ENCODE measurements at regions not wholly inside any gene's neighbourhood (a gene's known extent, or its start where the extent isn't known, plus 50 kb on each side); places are given as distances from the start of the nearest gene placed in this dataset.

- no peak overlapping the region for H3K4me3 ChIP-seq
- H3K36me3 ChIP-seq (replicated peaks), result no peaks in the 10 kb centered on the region
- DNase-seq (ENCODE audit: low spot score in 2 of 2), result no peak
- H3K4me1 ChIP-seq, result no peaks in the 10 kb centered on the region
- H3K27me3 ChIP-seq (ENCODE audit: low read depth), result no peaks in the 10 kb centered on the region
- in situ Hi-C loops (cut with MboI; ENCODE audit: low sequenced_read_pairs), result no loop called here
- H3K9me3 ChIP-seq, result no peaks in the 10 kb centered on the region
Measured at GRCh38 chr7:28270536-28270935, 89.9 kb upstream of the JAZF1 start.

GRCh38 chr7:28272461-28272877 lies 91.9 kb upstream of the JAZF1 start:
- in situ Hi-C loops (cut with MboI; ENCODE audit: low sequenced_read_pairs), result no loop called here
- Histone ChIP-seq H3K36me3 (replicated peaks) (no peaks in the 10 kb centered on the region), H3K9me3 (no peaks in the 10 kb centered on the region), H3K4me3 (no peak overlapping the region), H3K27me3 (ENCODE audit: low read depth) (no peaks in the 10 kb centered on the region), H3K4me1 (no peaks in the 10 kb centered on the region)
- peak; percentile 50 to 70 for DNase-seq (ENCODE audit: low spot score in 2 of 2)

DNA sequence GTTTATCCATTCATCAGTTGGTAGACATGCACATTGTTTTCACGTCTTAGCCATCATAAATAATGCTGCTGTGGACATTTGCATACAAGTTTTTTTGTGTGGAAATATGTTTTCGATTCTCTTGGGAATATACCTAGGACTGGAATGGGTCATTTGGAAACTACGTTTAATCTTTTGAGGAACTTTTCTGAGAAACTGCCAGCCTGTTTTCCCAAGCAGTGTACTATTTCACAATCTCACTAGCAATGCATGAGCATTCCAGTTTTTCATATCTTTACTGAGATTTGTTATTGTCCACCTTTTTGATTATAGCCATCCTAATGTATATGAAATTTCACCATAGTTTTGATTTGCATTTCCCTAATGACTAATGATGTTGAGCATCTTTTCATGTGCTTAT lies 95.7 kb upstream of the JAZF1 start:
- in situ Hi-C loops (cut with MboI; ENCODE audit: low sequenced_read_pairs), result no loop called here
- DNase-seq (ENCODE audit: low spot score in 2 of 2), result no peak
- Histone ChIP-seq H3K27me3 (ENCODE audit: low read depth) (no peaks in the 10 kb centered on the region), H3K4me1 (no peaks in the 10 kb centered on the region), H3K4me3 (no peak overlapping the region), H3K36me3 (replicated peaks) (no peaks in the 10 kb centered on the region), H3K9me3 (no peaks in the 10 kb centered on the region)

DNA sequence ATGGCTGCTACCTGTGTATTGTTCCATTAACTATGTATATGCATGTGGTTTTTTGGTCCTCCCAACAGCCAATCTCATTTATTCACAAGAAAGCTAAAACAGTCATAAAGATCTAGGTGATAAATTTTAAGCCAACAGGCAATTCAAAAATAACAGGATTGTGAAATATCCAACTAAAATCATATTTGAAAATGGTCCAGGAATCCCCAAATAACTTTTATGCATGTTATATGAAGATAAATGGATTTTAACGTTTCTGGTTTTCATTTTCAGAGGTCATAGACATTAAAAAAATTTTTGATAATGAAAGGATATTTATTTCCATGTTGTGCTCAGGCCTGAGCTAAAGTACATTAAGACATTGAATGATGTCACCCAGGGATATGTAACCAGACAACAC lies 96.8 kb upstream of the JAZF1 start:
- no peaks in the 10 kb centered on the region for H3K27me3 ChIP-seq (ENCODE audit: low read depth)

DNA sequence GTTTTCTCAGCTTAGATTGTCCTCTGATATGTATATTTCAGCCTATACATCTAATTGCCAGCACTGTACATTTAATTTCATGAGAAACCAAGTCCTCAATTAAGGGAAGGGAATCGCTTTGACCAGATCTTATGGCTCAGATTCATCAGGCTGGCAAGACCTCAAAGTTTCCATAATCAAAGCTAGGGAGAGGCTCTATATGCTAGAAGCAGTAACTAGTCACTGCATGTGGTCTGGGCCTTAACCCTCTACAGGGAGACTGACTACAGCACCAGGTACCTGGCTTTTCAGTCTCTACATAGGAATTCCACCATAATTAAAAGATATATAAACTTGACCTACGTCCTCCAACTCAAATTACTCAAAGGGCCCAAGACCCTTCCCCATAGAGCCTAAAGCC lies 97.4 kb upstream of the JAZF1 start:
- Histone ChIP-seq H3K4me3 (no peak overlapping the region), H3K36me3 (replicated peaks) (no peaks in the 10 kb centered on the region), H3K4me1 (no peaks in the 10 kb centered on the region), H3K27me3 (ENCODE audit: low read depth) (no peaks in the 10 kb centered on the region), H3K9me3 (no peaks in the 10 kb centered on the region)
- no peak for DNase-seq (ENCODE audit: low spot score in 2 of 2)
- in situ Hi-C loops (cut with MboI; ENCODE audit: low sequenced_read_pairs), result no loop called here

More for the DNA sequence above, 96.8 kb upstream of the JAZF1 start:
- no peak overlapping the region for H3K4me3 ChIP-seq
- H3K4me1 ChIP-seq, result no peaks in the 10 kb centered on the region
- in situ Hi-C loops (cut with MboI; ENCODE audit: low sequenced_read_pairs), result no loop called here
- H3K36me3 ChIP-seq (replicated peaks), result no peaks in the 10 kb centered on the region
- no peak for DNase-seq (ENCODE audit: low spot score in 2 of 2)
- no peaks in the 10 kb centered on the region for H3K9me3 ChIP-seq

- no peak overlapping the region for H3K4me3 ChIP-seq
- H3K4me1 ChIP-seq, result no peaks in the 10 kb centered on the region
- DNase-seq (ENCODE audit: low spot score in 2 of 2), result no peak
- H3K27me3 ChIP-seq (ENCODE audit: low read depth), result no peaks in the 10 kb centered on the region
- in situ Hi-C loops (cut with MboI; ENCODE audit: low sequenced_read_pairs), result no loop called here
- H3K9me3 ChIP-seq, result no peaks in the 10 kb centered on the region
- no peaks in the 10 kb centered on the region for H3K36me3 ChIP-seq (replicated peaks)
Measured at GRCh38 chr7:28280516-28280915, 99.9 kb upstream of the JAZF1 start.

- Histone ChIP-seq H3K4me3 (no peak overlapping the region), H3K4me1 (peaks cover 12% of the 10 kb centered on the region), H3K36me3 (replicated peaks) (no peaks in the 10 kb centered on the region), H3K27me3 (ENCODE audit: low read depth) (no peaks in the 10 kb centered on the region), H3K9me3 (no peaks in the 10 kb centered on the region)
- in situ Hi-C loops (cut with MboI; ENCODE audit: low sequenced_read_pairs), result no loop called here
- no peak for DNase-seq (ENCODE audit: low spot score in 2 of 2)
Measured at GRCh38 chr7:28290496-28290895, 109.9 kb upstream of the JAZF1 start.

DNA sequence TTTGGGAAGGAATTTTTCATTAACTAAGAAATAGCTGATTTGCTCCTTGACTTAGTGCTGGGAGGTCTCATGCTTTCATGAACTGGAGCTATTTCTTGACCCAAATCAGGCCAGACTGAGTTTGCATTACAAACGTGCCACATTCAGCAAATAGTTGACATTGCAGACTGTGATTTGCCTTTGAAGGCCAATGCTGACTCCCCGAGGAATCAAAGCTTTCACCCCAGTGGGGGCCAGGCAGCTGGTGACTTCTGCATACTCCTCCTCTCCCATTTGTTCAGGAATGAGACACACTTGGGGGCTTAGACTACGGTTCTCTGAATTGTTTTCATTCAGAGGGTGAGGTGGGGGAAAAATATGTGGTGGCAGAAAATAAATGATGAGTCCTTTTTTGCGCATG lies 111.0 kb upstream of the JAZF1 start:
- H3K9me3 ChIP-seq, result no peaks in the 10 kb centered on the region
- H3K27me3 ChIP-seq (ENCODE audit: low read depth), result no peaks in the 10 kb centered on the region
- no peaks in the 10 kb centered on the region for H3K36me3 ChIP-seq (replicated peaks)
- in situ Hi-C loops (cut with MboI; ENCODE audit: low sequenced_read_pairs), result no loop called here
- peak in 1 of 2 experiments; percentile 15 for DNase-seq (ENCODE audit: low spot score in 2 of 2)
- peaks cover 12% of the 10 kb centered on the region for H3K4me1 ChIP-seq
- H3K4me3 ChIP-seq, result no peak overlapping the region

DNA sequence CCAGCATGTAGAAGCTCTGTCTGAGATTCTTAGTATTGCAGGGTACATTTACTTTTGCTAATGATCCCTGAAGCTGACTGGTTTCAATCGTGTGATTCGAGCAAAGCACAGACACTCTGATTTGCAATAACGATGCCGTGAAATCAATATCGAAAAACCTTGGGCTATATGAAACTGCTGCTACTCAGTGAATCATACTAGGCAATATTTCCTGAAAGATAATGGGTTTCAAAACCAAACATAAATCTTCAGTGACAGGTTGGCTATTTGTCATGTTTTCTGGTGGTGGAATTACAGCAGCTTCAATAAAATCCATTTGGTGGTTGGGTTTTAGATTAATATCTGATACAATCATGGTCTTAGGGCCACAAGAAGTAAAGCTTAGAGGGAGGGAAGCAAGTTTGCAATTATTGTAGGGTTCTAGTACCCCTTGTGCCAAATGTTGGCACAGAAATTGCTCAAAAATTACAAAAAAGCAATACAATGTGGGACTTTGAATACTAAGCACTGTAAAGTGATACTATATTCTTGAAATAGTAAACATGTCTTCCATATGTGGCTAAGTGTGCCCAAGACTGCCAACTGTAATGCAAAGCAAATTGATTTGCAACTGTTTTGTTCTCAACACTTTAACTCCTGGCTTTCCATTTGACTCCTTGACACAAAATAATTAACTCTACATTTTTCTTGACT lies 112.4 kb upstream of the JAZF1 start:
- H3K36me3 ChIP-seq (replicated peaks), result no peaks in the 10 kb centered on the region
- DNase-seq (ENCODE audit: low spot score in 2 of 2), result no peak
- no peak overlapping the region for H3K4me3 ChIP-seq
- in situ Hi-C loops (cut with MboI; ENCODE audit: low sequenced_read_pairs), result no loop called here
- peaks cover 12% of the 10 kb centered on the region for H3K4me1 ChIP-seq
- H3K27me3 ChIP-seq (ENCODE audit: low read depth), result no peaks in the 10 kb centered on the region
- no peaks in the 10 kb centered on the region for H3K9me3 ChIP-seq

- Histone ChIP-seq H3K4me1 (peaks cover 12% of the 10 kb centered on the region), H3K4me3 (no peak overlapping the region), H3K27me3 (ENCODE audit: low read depth) (no peaks in the 10 kb centered on the region), H3K36me3 (replicated peaks) (no peaks in the 10 kb centered on the region), H3K9me3 (no peaks in the 10 kb centered on the region)
- in situ Hi-C loops (cut with MboI; ENCODE audit: low sequenced_read_pairs), result no loop called here
- peak; percentile 14 to 60 for DNase-seq (ENCODE audit: low spot score in 2 of 2)
Measured at GRCh38 chr7:28293527-28293835, 112.9 kb upstream of the JAZF1 start.

DNA sequence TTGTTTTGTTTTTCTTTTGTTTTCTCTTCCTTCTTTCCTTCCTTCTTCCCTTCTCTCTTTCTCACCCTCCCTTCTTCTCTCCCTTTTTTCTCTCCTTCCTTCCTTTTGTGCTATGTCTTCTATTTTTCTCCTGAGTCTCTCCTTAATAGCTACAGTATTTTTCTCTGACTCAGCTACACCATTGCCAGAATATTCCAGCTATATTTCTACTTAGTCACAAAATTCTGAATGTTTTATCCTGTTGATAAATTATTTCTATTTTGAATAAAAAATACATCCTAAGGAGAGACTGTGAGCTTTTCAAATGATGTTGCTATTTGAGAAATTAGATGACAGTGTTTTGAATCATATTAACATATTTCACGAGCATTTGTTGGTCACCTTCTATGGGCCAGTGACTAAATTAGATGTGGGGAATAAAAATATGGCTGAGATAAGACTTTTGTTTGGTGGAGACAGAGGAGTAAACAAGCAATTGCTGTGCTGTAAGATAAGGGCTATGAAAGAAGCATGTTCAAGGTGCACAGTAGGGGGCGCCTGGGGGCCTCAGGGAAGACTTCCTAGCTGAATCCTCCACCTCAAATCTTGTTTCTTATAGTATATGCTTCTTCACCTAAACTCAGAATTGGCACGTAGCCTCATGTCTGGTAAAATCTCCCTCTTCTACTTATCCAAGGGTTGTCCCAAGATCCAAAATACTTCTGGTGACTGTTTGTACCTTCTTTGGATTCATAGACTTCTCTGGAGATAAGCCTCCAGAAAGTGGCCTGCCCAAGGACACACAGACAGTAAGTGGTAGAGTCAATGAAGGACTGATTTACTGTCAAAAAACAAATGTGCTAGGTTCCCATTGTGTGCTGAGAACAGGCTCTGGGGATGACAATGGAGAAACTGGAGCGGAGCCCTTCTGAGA lies 115.5 kb upstream of the CREB5 start:
- H3K4me1 ChIP-seq, result peaks cover 12% of the 10 kb centered on the region
- in situ Hi-C loops (cut with MboI; ENCODE audit: low sequenced_read_pairs), result no loop called here
- DNase-seq (ENCODE audit: low spot score in 2 of 2), result peak; percentile 28 to 76
- no peaks in the 10 kb centered on the region for H3K9me3 ChIP-seq
- H3K4me3 ChIP-seq, result no peak overlapping the region
- no peaks in the 10 kb centered on the region for H3K27me3 ChIP-seq (ENCODE audit: low read depth)
- H3K36me3 ChIP-seq (replicated peaks), result no peaks in the 10 kb centered on the region

- peaks cover 8% of the 10 kb centered on the region for H3K4me1 ChIP-seq
- in situ Hi-C loops (cut with MboI; ENCODE audit: low sequenced_read_pairs), result no loop called here
- DNase-seq (ENCODE audit: low spot score in 2 of 2), result no peak
- no peaks in the 10 kb centered on the region for H3K9me3 ChIP-seq
- no peaks in the 10 kb centered on the region for H3K36me3 ChIP-seq (replicated peaks)
- no peaks in the 10 kb centered on the region for H3K27me3 ChIP-seq (ENCODE audit: low read depth)
- no peak overlapping the region for H3K4me3 ChIP-seq
Measured at GRCh38 chr7:28297801-28298459, 114.4 kb upstream of the CREB5 start.

GRCh38 chr7:28298870-28299518 lies 113.3 kb upstream of the CREB5 start:
- H3K27me3 ChIP-seq (ENCODE audit: low read depth), result no peaks in the 10 kb centered on the region
- no peak overlapping the region for H3K4me3 ChIP-seq
- no peaks in the 10 kb centered on the region for H3K9me3 ChIP-seq
- peak; percentile 57 for DNase-seq (ENCODE audit: low spot score in 2 of 2)
- H3K4me1 ChIP-seq, result peaks cover 2% of the 10 kb centered on the region
- in situ Hi-C loops (cut with MboI; ENCODE audit: low sequenced_read_pairs), result no loop called here
- no peaks in the 10 kb centered on the region for H3K36me3 ChIP-seq (replicated peaks)

GRCh38 chr7:28299556-28299955 lies 112.8 kb upstream of the CREB5 start:
- Histone ChIP-seq H3K9me3 (no peaks in the 10 kb centered on the region), H3K4me1 (peaks cover 7% of the 10 kb centered on the region), H3K27me3 (ENCODE audit: low read depth) (no peaks in the 10 kb centered on the region), H3K4me3 (no peak overlapping the region), H3K36me3 (replicated peaks) (no peaks in the 10 kb centered on the region)
- no peak for DNase-seq (ENCODE audit: low spot score in 2 of 2)
- in situ Hi-C loops (cut with MboI; ENCODE audit: low sequenced_read_pairs), result no loop called here

Measured in HAP-1 (cell line).